Lower lobe of right lung (tissue), 2 donors: ENCODE measurements at regions not wholly inside any gene's neighbourhood (a gene's known extent, or its start where the extent isn't known, plus 50 kb on each side); places are given as distances from the start of the nearest gene placed in this dataset.

Source experiments
- ATAC-seq, 2 donors: fragments of 200-7000 bp; cut with Tn5 transposase; one replicate each; pipeline ENCODE4 v1.9.1; 2020 to 2022; ENCODE audit warnings: mild to moderate bottlenecking in 2 of 2, moderate library complexity in 2 of 2
- DNase-seq: peaks from one replicate; pipeline ENCODE4 v3.0.0-alpha.2; 2020
- H3K27ac ChIP-seq: fragments of 200-600 bp; one replicate; pipeline ENCODE4 v1.8.0; 2022
- H3K27me3 ChIP-seq: fragments of 200-600 bp; one replicate; pipeline ENCODE4 v1.8.0; 2022; ENCODE audit warnings: low read depth
- H3K36me3 ChIP-seq: fragments of 200-600 bp; one replicate; pipeline ENCODE4 v1.8.0; 2022; ENCODE audit warnings: mild to moderate bottlenecking
- H3K4me1 ChIP-seq: fragments of 200-600 bp; one replicate; pipeline ENCODE4 v1.8.0; 2022
- H3K4me3 ChIP-seq: fragments of 200-600 bp; one replicate; pipeline ENCODE4 v1.8.0; 2022; ENCODE audit warnings: mild to moderate bottlenecking
- H3K9me3 ChIP-seq: fragments of 200-600 bp; one replicate; pipeline ENCODE4 v1.8.0; 2022
- intact Hi-C: fragments of 100-400 bp; cut with DNase I; formaldehyde crosslinking; loops from one replicate; pipeline ENCODE4 v1.11.0; 2022
- TF ChIP-seq, protein P1 (sequence below): fragments of 200-600 bp; IDR thresholded peaks from one replicate; pipeline ENCODE4 v1.8.0; 2022; ENCODE audit warnings: antibody characterized with exemption, mild to moderate bottlenecking
- donor health status: DM: no; HTN: yes; CAD: no; lungs with severe emphysema.

DNA sequence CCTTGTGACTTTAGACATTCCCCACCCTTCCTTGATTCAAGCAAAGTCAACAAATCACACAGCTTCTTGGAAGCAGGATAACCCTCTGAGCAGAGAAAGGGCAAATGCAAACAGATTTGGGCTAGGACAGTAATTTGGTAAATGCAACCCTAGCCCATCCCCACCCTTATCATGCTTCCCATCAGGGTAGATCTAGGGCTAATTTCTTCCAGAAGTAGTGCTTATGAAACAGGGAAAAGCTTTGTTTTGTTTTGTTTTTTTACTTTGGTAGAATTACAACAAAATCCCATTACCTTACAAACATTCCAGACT lies 525.1 kb upstream of the NOX3 start:
- H3K9me3 ChIP-seq = no peaks in the 10 kb centered on the region
- no peak for ATAC-seq

DNA sequence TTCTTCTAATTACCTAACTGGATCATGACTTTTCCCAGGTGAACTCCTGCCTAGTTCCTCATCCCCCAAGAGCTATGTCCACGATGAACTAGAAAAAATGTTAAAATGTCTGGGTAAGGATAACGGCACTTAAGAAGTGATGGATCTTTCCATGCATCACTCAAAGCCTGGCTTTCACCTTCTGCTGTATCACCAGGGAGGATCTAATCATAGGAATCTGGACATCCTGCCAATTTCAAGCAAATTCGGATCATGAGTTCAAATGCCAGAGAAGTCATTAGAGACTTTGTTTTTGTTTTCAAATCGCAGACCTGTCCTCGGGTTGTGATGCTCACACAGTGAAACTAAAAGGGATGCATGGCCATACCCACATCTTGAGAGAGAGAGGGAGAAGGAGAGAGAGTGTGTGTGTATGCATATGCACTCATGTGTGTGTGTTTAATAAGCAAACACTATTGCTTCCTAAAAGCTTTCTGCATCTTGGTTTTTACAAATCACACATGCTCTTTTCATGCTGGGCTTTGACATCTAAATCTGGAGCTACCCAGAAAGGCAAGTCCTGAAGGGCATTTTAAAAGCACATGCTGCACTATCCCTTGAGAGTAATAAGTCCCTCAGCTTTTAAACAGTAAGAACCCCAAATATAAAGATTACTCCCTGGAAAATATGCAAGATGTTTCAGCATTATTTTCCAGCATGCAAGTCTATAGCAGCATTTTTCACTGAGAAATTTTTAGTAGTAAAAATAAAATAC lies 524.6 kb upstream of the NOX3 start:
- TF ChIP-seq, protein P1, sequence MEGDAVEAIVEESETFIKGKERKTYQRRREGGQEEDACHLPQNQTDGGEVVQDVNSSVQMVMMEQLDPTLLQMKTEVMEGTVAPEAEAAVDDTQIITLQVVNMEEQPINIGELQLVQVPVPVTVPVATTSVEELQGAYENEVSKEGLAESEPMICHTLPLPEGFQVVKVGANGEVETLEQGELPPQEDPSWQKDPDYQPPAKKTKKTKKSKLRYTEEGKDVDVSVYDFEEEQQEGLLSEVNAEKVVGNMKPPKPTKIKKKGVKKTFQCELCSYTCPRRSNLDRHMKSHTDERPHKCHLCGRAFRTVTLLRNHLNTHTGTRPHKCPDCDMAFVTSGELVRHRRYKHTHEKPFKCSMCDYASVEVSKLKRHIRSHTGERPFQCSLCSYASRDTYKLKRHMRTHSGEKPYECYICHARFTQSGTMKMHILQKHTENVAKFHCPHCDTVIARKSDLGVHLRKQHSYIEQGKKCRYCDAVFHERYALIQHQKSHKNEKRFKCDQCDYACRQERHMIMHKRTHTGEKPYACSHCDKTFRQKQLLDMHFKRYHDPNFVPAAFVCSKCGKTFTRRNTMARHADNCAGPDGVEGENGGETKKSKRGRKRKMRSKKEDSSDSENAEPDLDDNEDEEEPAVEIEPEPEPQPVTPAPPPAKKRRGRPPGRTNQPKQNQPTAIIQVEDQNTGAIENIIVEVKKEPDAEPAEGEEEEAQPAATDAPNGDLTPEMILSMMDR = no peak
- Histone ChIP-seq H3K4me3 (no peak overlapping the region), H3K27ac (no peak overlapping the region), H3K4me1 (peaks cover 4% of the 10 kb centered on the region), H3K9me3 (no peaks in the 10 kb centered on the region), H3K27me3 (no peaks in the 10 kb centered on the region), H3K36me3 (no peaks in the 10 kb centered on the region)
- ATAC-seq = no peak
- intact Hi-C loops = no loop called here
- DNase-seq = no peak

More for the DNA sequence above, 525.1 kb upstream of the NOX3 start:
- DNase-seq = no peak
- Histone ChIP-seq H3K36me3 (no peaks in the 10 kb centered on the region), H3K27ac (no peak overlapping the region), H3K27me3 (no peaks in the 10 kb centered on the region), H3K4me3 (no peak overlapping the region), H3K4me1 (peaks cover 5% of the 10 kb centered on the region)
- intact Hi-C loops = no loop called here
- TF ChIP-seq, protein P1 = no peak

DNA sequence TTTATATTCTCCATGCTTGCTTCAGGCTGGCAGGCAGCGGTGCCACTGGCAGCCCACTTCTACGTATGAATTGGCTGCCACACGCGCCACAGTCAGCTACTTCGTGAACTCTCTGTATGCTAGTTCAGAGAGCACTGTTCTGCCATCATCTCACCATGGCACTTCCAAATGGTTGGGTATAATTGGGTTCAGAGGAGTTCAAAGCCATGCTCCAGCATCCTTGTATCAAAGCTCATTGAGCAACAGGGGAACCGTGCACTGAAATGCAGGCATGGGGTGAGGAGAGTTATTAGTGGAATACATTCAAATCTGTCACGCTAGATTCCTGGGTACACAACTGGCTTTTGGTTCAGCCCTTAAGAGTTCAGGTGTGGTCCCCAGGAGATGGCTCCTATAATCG lies 519.9 kb upstream of the NOX3 start:
- H3K27ac ChIP-seq = no peak overlapping the region
- no peaks in the 10 kb centered on the region for H3K9me3 ChIP-seq
- H3K4me3 ChIP-seq = no peak overlapping the region
- TF ChIP-seq, protein P1 = no peak
- no peaks in the 10 kb centered on the region for H3K27me3 ChIP-seq
- ATAC-seq (no peak), DNase-seq (no peak)
- H3K36me3 ChIP-seq = no peaks in the 10 kb centered on the region
- intact Hi-C loops = no loop called here
- H3K4me1 ChIP-seq = no peaks in the 10 kb centered on the region

DNA sequence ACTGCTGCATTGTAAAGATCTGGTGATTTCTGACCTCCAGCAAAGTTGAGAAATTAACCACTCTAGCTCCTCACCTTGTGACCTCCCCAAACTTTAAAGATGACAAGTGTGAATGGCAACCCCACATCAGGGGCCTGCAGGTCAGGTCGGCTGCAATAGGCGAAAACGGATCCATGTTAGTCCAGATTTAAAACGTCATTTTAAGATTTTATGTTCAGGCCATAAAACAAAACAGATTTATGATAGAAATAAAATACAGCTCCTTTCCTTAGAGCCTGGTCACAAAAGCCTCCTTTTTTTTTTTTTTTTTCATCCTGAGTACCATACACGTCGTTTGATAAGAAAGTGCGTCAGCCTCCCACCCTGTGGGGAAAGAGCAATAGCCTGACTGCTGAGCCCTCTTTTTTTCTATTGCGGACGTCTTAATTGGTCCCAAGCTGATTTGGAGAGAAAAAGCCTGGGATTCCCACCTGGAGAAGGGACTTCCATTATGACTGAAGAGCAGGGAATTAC lies 519.2 kb upstream of the NOX3 start:
- no peaks in the 10 kb centered on the region for H3K27me3 ChIP-seq
- no peak overlapping the region for H3K4me3 ChIP-seq
- DNase-seq (no peak), ATAC-seq (no peak)
- H3K27ac ChIP-seq = no peak overlapping the region
- H3K9me3 ChIP-seq = no peaks in the 10 kb centered on the region
- H3K36me3 ChIP-seq = no peaks in the 10 kb centered on the region
- intact Hi-C loops = no loop called here
- H3K4me1 ChIP-seq = no peaks in the 10 kb centered on the region
- TF ChIP-seq, protein P1 = no peak

DNA sequence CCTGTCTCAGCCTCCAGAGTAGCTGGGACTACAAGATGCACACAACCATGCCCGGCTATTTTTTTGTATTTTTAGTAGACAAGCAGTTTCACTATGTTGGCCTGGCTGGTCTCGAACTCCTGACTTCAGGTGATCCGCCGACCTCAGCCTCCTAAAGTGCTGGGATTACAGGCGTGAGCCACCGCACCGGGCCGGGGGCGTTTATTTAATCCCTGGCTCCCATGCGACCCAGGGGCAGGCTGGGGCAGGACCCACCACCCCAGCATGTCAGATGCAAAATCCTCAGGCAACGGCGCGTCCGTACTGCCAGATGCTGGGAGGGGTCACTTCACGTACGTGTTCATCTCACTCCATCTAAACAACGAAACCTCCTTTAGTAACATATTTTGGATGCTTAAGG lies 518.7 kb upstream of the NOX3 start:
- Histone ChIP-seq H3K9me3 (no peaks in the 10 kb centered on the region), H3K27me3 (no peaks in the 10 kb centered on the region), H3K27ac (no peak overlapping the region), H3K36me3 (no peaks in the 10 kb centered on the region), H3K4me1 (no peaks in the 10 kb centered on the region), H3K4me3 (no peak overlapping the region)
- ATAC-seq (no peak), DNase-seq (no peak)
- TF ChIP-seq, protein P1 = no peak
- intact Hi-C loops = no loop called here
